HG02610 (cell line): ENCODE measurements at regions not wholly inside any gene's neighbourhood (a gene's known extent, or its start where the extent isn't known, plus 50 kb on each side); places are given as distances from the start of the nearest gene placed in this dataset.

Source experiments
- ATAC-seq: cut with Tn5 transposase; IDR thresholded peaks from one replicate; pipeline ENCODE4 v1.9.1; 2021; ENCODE audit warnings: mild to moderate bottlenecking, moderate library complexity; ENCODE audit not compliant: unreplicated experiment

- no peak for ATAC-seq
Observed at GRCh38 chr13:47135800-47136503, 239.1 kb upstream of the HTR2A start.

GRCh38 chr13:47134939-47135489, 238.2 kb upstream of the HTR2A start:
- ATAC-seq, result peak; percentile 92

- no peak for ATAC-seq
Observed at GRCh38 chr13:47133011-47133445, 236.2 kb upstream of the HTR2A start.

GRCh38 chr13:47129461-47129860, 232.6 kb upstream of the HTR2A start:
- ATAC-seq, result no peak

GRCh38 chr13:47126432-47126831, 229.6 kb upstream of the HTR2A start:
- no peak for ATAC-seq

GRCh38 chr13:47121092-47121763, 224.4 kb upstream of the HTR2A start:
- no peak for ATAC-seq

GRCh38 chr13:47120282-47120681, 223.4 kb upstream of the HTR2A start:
- no peak for ATAC-seq

GRCh38 chr13:47119575-47120235, 222.9 kb upstream of the HTR2A start:
- ATAC-seq, result no peak

- ATAC-seq, result no peak
Observed at GRCh38 chr13:47117268-47117667, 220.4 kb upstream of the HTR2A start.

- no peak for ATAC-seq
Observed at GRCh38 chr13:47114030-47114429, 217.2 kb upstream of the HTR2A start.

GRCh38 chr13:47112903-47113299, 216.0 kb upstream of the HTR2A start:
- ATAC-seq, result no peak

GRCh38 chr13:47112205-47112902, 215.5 kb upstream of the HTR2A start:
- ATAC-seq, result no peak

- no peak for ATAC-seq
Observed at GRCh38 chr13:47111499-47111898, 214.6 kb upstream of the HTR2A start.

GRCh38 chr13:47110833-47111240, 214.0 kb upstream of the HTR2A start:
- no peak for ATAC-seq

GRCh38 chr13:47110141-47110540, 213.3 kb upstream of the HTR2A start:
- ATAC-seq, result no peak

- peak; percentile 81 for ATAC-seq
Observed at GRCh38 chr13:47109028-47109427, 212.2 kb upstream of the HTR2A start.

- ATAC-seq, result peak; percentile 91
Observed at GRCh38 chr13:47100214-47100853, 203.5 kb upstream of the HTR2A start.

GRCh38 chr13:47094734-47095434, 198.0 kb upstream of the HTR2A start:
- peak; percentile 81 for ATAC-seq

- ATAC-seq, result no peak
Observed at GRCh38 chr13:47092202-47092601, 195.3 kb upstream of the HTR2A start.

- ATAC-seq, result no peak
Observed at GRCh38 chr13:47087841-47088240, 191.0 kb upstream of the HTR2A start.
